Vagina (tissue), 2 donors: ENCODE measurements at regions not wholly inside any gene's neighbourhood (a gene's known extent, or its start where the extent isn't known, plus 50 kb on each side); places are given as distances from the start of the nearest gene placed in this dataset.

ENCODE experiments used
- POLR2A ChIP-seq, 2 donors: fragments of 450-650 bp; IDR thresholded peaks; one replicate each; pipeline ENCODE4 v1.6.1; 2017; ENCODE audit warnings: antibody characterized with exemption in 2 of 2, mild to moderate bottlenecking in 2 of 2, moderate library complexity in 2 of 2
- POLR2AphosphoS5 ChIP-seq, 2 donors: sonication (generic); formaldehyde crosslinking; IDR thresholded peaks; one replicate each; pipeline ENCODE4 v1.9.0; 2017; ENCODE audit warnings: antibody characterized with exemption in 2 of 2, mild to moderate bottlenecking in 2 of 2, low read depth in 1 of 2; ENCODE audit not compliant: insufficient read depth in 1 of 2
- TF ChIP-seq, protein P1 (sequence below), 3 experiments: fragments of 450-650 bp in 2 of 3; fragments of 200-600 bp in 1 of 3; sonication (generic) in 1 of 3; IDR thresholded peaks; one replicate each; pipeline ENCODE4 v1.5.1; 2017 to 2019; ENCODE audit warnings: antibody characterized with exemption in 3 of 3, mild to moderate bottlenecking in 2 of 3, moderate library complexity in 2 of 3

DNA sequence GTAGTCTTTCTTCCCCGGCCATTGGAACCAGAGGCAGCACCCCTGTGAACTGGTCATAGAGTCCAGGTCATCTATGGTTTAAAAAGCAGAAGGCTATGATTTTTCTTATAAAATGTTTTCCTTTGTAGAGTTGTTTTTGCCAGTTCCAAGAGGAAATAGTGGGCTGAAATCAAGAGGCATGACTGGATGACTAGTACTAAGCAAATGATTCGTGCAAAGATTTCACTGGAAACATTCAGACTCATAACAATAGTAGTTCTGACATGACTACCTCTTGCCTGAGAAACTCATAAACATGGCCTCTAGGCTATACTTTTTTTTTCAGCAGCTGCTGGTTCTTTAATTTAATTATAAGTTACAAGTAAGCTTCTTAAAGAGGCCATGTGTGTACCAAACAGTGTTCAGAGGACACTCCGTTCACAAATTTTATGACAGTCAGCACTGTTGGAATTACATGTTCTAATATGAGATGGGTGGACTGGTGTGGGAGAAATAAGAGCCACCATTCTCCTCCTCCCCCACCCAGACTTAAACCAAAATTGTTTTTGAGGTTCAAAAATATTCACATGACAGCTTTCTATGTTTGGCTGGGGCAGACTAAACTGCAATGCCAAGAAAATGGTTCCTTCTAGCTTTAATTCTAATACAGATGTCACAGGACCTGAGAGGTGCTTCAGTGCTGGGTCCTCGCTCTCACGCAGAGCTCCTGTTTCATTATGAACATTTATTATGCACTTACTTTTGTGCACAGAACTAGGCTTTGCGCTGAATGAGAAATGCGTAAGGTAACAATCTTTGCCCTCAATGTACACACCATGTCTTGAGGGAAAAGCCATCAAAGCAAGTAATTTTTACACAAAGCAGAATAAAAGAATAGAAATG is 147.5 kb downstream of the ZC3H11B start:
- TF ChIP-seq, protein P1, sequence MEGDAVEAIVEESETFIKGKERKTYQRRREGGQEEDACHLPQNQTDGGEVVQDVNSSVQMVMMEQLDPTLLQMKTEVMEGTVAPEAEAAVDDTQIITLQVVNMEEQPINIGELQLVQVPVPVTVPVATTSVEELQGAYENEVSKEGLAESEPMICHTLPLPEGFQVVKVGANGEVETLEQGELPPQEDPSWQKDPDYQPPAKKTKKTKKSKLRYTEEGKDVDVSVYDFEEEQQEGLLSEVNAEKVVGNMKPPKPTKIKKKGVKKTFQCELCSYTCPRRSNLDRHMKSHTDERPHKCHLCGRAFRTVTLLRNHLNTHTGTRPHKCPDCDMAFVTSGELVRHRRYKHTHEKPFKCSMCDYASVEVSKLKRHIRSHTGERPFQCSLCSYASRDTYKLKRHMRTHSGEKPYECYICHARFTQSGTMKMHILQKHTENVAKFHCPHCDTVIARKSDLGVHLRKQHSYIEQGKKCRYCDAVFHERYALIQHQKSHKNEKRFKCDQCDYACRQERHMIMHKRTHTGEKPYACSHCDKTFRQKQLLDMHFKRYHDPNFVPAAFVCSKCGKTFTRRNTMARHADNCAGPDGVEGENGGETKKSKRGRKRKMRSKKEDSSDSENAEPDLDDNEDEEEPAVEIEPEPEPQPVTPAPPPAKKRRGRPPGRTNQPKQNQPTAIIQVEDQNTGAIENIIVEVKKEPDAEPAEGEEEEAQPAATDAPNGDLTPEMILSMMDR (IDR thresholded peaks at IDR 0.05): no peak
- TF ChIP-seq POLR2A (IDR thresholded peaks at IDR 0.05) (no peak), POLR2AphosphoS5 (IDR thresholded peaks at IDR 0.05; ENCODE audit: insufficient read depth in 1 of 2, low read depth in 1 of 2) (no peak)
